Stomach (tissue), 8 donors: ENCODE measurements at regions not wholly inside any gene's neighbourhood (a gene's known extent, or its start where the extent isn't known, plus 50 kb on each side); places are given as distances from the start of the nearest gene placed in this dataset.

ENCODE experiments used
- DNase-seq, 2 donors: peaks; one replicate each; pipeline versions ENCODE4 v3.0.0 to v3.0.0-alpha.2; 2013 to 2019
- H3K27ac ChIP-seq, 5 donors: fragments of 200-600 bp in 4 of 5; sonication (generic) in 4 of 5; one replicate each; pipeline ENCODE4 v1.5.1; 2013 to 2019; ENCODE audit warnings: mild to moderate bottlenecking in 1 of 5, moderate library complexity in 1 of 5
- H3K27me3 ChIP-seq, 3 donors: fragments of 200-600 bp; sonication (generic); one replicate each; pipeline ENCODE4 v1.5.1; 2017 to 2019; ENCODE audit warnings: mixed run types in 1 of 3
- H3K36me3 ChIP-seq, 4 donors: fragments of 200-600 bp; sonication (generic); 1 replicate in 3 of 4; 2 replicates in 1 of 4; pipeline ENCODE4 v1.5.1; 2016 to 2019
- H3K4me1 ChIP-seq, 4 donors: fragments of 200-600 bp; sonication (generic); one replicate each; pipeline ENCODE4 v1.5.1; 2016 to 2019
- H3K4me3 ChIP-seq, 4 donors: fragments of 200-600 bp; sonication (generic) in 3 of 4; one replicate each; pipeline ENCODE4 v1.5.1; 2016 to 2019; ENCODE audit warnings: mild to moderate bottlenecking in 1 of 4
- H3K9me3 ChIP-seq, 4 donors: fragments of 200-600 bp; sonication (generic); one replicate each; pipeline ENCODE4 v1.5.1; 2016 to 2019
- EP300 ChIP-seq: sonication (generic); formaldehyde crosslinking; IDR thresholded peaks from one replicate; pipeline ENCODE4 v1.6.1; 2017; ENCODE audit warnings: antibody characterized with exemption
- POLR2A ChIP-seq, 4 donors: fragments of 450-650 bp; IDR thresholded peaks; one replicate each; pipeline ENCODE4 v1.6.1; 2016; ENCODE audit warnings: antibody characterized with exemption in 4 of 4, control low read depth in 2 of 4, mild to moderate bottlenecking in 1 of 4, moderate library complexity in 1 of 4
- POLR2AphosphoS5 ChIP-seq, 3 donors: sonication (generic); formaldehyde crosslinking; IDR thresholded peaks; one replicate each; pipeline ENCODE4 v1.6.1; 2016; ENCODE audit warnings: antibody characterized with exemption in 3 of 3
- WGBS, 5 donors: extraction: QIAGEN DNeasy Blood & Tissue Kit in 3 of 5; methylation state at CpG; one replicate each; pipeline versions ENCODE4 v1.1.5 to v1.1.7; 2013 to 2018; 5-methylcytosine and 5-hydroxymethylcytosine counted together
- intact Hi-C: fragments of 100-400 bp; cut with DNase I; formaldehyde crosslinking; loops from one replicate; pipeline ENCODE4 v1.15.1; 2023; ENCODE audit warnings: low total_unique reads
- TF ChIP-seq, protein P1 (sequence below), 7 experiments: fragments of 450-650 bp in 4 of 7; fragments of 200-600 bp in 3 of 7; sonication (generic) in 3 of 7; IDR thresholded peaks; one replicate each; pipeline ENCODE4 v1.5.1; 2016 to 2019; ENCODE audit warnings: antibody characterized with exemption in 7 of 7, control low read depth in 2 of 7, mild to moderate bottlenecking in 1 of 7
- donor health status: healthy with polysubstance abuse.
- donor health status: Bipolar disorder and iron deficiency.
- donor health status: healthy.

DNA sequence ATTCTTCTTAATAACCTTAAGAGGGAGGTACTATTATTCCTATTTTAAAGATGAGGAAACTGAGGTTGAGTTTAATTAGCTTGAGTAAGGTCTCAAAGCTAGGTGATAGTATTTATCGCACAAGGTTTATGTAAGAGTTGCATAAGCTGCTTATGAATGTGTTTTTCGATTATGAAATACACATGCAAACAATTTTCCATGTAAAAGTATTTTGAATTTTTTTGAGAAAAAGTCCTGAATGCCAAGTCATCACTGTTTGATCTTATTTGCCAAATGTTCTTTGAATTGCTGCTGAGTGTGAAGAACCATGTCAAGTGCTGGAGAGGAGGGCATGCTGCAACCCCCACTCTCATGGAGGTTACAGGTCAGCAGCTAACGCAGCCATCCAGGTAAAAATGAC lies 174.4 kb downstream of the CARTPT start:
- no peaks in the 10 kb centered on the region for H3K9me3 ChIP-seq
- TF ChIP-seq POLR2A (IDR thresholded peaks at IDR 0.05): no peak
- TF ChIP-seq EP300: no peak

DNA sequence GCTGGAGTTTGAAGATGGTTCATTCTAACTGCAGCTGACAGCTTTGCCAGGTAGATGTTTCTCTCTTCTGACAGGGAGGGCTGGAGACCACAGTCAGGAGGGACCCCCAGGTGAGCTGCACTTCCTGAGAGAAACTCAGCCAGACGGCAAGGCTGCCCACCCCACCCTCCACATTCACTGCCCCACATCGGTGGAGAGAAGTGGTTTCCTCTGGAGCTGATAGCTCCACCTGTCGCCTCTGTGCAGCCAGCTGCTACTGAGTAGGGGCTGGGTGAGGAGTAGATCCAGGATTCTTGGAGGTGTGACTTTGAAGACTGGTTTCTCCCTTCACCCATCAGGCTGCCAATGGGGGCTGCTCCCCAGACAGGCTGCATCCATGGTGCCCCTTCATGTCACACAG lies 175.0 kb downstream of the CARTPT start:
- peaks cover 0 to 8% (median 0%) of the 10 kb centered on the region in 3 donors for H3K27me3 ChIP-seq
- no peak overlapping the region for H3K4me3 ChIP-seq
- no peak for DNase-seq
- H3K4me1 ChIP-seq: peaks cover 0 to 13% (median 2%) of the 10 kb centered on the region in 4 donors
- no peaks in the 10 kb centered on the region for H3K36me3 ChIP-seq
- TF ChIP-seq EP300 (no peak), POLR2AphosphoS5 (IDR thresholded peaks at IDR 0.05) (no peak)
- WGBS, 5 donors: 34 to 72% (median 54%) methylated on average over 1 to 3 of the region's 3 CpGs
- no peak overlapping the region for H3K27ac ChIP-seq
- intact Hi-C loops: no loop called here
- no peaks in the 10 kb centered on the region for H3K9me3 ChIP-seq

More for the DNA sequence above, 174.4 kb downstream of the CARTPT start:
- intact Hi-C loops: no loop called here
- Histone ChIP-seq H3K4me1 (peaks cover 0 to 13% (median 2%) of the 10 kb centered on the region in 4 donors), H3K27ac (no peak overlapping the region), H3K27me3 (peaks cover 0 to 8% (median 0%) of the 10 kb centered on the region in 3 donors), H3K36me3 (no peaks in the 10 kb centered on the region), H3K4me3 (no peak overlapping the region)
- 74 to 95% (median 89%) methylated on average over 3 of the region's 3 CpGs for WGBS, 5 donors
- no peak for DNase-seq

DNA sequence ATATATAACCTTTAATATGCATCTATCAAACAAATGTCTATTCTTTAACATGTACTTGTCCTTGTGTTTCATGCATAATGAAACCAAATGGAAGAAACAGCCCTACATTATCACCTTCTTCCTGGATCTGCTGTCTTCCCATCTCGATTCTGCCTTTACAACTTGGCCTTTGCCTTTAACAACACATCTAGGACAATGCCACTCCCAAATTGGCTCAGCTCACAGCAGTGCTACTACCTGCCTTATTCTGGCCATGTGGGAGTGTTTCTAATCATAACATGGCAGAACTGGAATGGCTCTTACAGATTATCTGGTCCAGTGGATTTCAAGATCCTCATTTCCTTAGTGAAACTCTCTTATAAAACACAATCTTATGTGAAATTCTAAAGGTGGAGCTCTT lies 176.5 kb downstream of the CARTPT start:
- Histone ChIP-seq H3K36me3 (no peaks in the 10 kb centered on the region), H3K4me1 (peaks cover 0 to 13% (median 2%) of the 10 kb centered on the region in 4 donors), H3K9me3 (no peaks in the 10 kb centered on the region), H3K27ac (no peak overlapping the region), H3K27me3 (peaks cover 0 to 8% (median 0%) of the 10 kb centered on the region in 3 donors), H3K4me3 (no peak overlapping the region)
- intact Hi-C loops: no loop called here
- TF ChIP-seq POLR2A (IDR thresholded peaks at IDR 0.05) (no peak), POLR2AphosphoS5 (IDR thresholded peaks at IDR 0.05) (no peak), EP300 (no peak)
- TF ChIP-seq, protein P1, sequence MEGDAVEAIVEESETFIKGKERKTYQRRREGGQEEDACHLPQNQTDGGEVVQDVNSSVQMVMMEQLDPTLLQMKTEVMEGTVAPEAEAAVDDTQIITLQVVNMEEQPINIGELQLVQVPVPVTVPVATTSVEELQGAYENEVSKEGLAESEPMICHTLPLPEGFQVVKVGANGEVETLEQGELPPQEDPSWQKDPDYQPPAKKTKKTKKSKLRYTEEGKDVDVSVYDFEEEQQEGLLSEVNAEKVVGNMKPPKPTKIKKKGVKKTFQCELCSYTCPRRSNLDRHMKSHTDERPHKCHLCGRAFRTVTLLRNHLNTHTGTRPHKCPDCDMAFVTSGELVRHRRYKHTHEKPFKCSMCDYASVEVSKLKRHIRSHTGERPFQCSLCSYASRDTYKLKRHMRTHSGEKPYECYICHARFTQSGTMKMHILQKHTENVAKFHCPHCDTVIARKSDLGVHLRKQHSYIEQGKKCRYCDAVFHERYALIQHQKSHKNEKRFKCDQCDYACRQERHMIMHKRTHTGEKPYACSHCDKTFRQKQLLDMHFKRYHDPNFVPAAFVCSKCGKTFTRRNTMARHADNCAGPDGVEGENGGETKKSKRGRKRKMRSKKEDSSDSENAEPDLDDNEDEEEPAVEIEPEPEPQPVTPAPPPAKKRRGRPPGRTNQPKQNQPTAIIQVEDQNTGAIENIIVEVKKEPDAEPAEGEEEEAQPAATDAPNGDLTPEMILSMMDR (IDR thresholded peaks at IDR 0.05): no peak
- DNase-seq: no peak
- WGBS, 5 donors: 54 to 82% (median 59%) methylated on average over 1 of the region's 1 CpG

DNA sequence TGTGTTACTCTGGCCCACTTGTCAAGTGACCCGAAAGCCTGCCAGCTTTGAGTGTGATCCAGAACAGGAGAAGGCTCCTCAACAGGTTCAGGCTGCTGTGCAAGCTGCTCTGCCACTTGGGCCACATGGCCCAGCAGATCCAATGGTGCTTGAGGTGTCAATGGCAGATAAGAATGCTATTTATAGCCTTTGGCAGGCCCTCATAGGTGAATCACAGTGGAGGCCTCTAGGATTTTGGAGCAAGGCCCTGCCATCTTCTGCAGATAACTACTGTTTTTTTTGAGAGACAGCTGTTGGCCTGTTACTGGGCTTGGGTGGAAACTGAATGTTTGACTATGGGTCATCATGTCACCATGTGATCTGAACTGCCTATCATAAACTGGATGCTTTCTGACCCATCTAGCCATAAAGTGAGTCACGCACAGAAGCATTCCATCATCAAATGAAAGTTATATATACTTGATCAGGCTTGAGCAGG lies 180.8 kb downstream of the CARTPT start:
- Histone ChIP-seq H3K9me3 (no peaks in the 10 kb centered on the region), H3K27me3 (no peaks in the 10 kb centered on the region), H3K27ac (no peak overlapping the region), H3K36me3 (no peaks in the 10 kb centered on the region), H3K4me1 (no peaks in the 10 kb centered on the region), H3K4me3 (no peak overlapping the region)
- TF ChIP-seq POLR2A (IDR thresholded peaks at IDR 0.05) (no peak), POLR2AphosphoS5 (IDR thresholded peaks at IDR 0.05) (no peak), EP300 (no peak)
- DNase-seq: no peak
- WGBS, 5 donors: 90 to 97% (median 93%) methylated on average over 2 of the region's 2 CpGs
- intact Hi-C loops: no loop called here

DNA sequence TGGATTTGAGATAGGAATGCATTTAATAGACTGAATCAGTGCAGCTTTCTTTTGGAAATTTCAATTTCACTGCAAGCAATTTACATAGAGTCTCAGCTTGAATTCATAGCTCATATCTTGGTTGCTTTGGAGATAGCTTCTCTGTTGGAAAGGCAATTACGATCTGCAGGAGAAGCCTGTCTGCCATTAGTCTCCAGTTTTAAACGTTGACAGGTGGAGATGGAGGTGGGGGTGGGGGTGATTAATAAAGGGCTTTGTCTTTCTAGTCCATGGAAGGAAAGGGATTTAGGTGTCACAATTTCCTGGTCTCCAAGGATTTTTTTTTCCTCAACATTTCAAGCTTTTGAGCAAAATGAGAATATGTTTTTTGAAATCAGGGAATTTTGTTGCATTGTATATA lies 184.7 kb downstream of the CARTPT start:
- H3K4me3 ChIP-seq: no peak overlapping the region
- H3K27me3 ChIP-seq: no peaks in the 10 kb centered on the region
- no peak for TF ChIP-seq EP300
- TF ChIP-seq, protein P1 (IDR thresholded peaks at IDR 0.05): no peak
- TF ChIP-seq POLR2AphosphoS5 (IDR thresholded peaks at IDR 0.05): no peak
- no peak for TF ChIP-seq POLR2A (IDR thresholded peaks at IDR 0.05)
- H3K27ac ChIP-seq: no peak overlapping the region
- intact Hi-C loops: no loop called here
- H3K36me3 ChIP-seq: no peaks in the 10 kb centered on the region
- H3K4me1 ChIP-seq: peaks cover 0 to 22% (median 6%) of the 10 kb centered on the region in 4 donors
- DNase-seq: no peak
- WGBS, 5 donors: 29 to 48% (median 36%) methylated on average over 2 of the region's 2 CpGs
- H3K9me3 ChIP-seq: no peaks in the 10 kb centered on the region

DNA sequence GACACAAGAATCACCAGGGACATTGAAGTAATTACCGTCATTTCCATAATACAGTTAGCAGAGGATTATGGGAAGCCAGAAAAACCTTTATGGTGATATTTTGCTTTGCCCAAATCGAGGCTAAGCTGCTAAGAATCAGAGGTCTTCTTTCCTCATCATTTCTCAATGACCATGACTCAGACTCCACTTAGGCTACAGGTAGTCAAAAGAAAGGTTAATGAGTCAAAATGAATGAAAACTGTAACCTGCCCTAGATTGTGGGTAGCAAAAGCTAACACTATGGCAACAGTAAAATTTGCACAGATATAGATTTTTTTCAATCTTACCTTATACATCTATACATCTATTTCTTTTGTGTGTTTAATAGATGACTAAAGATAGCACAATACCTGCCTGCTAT lies 185.8 kb downstream of the CARTPT start:
- TF ChIP-seq, protein P1 (IDR thresholded peaks at IDR 0.05): no peak
- TF ChIP-seq POLR2A (IDR thresholded peaks at IDR 0.05) (no peak), POLR2AphosphoS5 (IDR thresholded peaks at IDR 0.05) (no peak), EP300 (no peak)
- Histone ChIP-seq H3K27me3 (no peaks in the 10 kb centered on the region), H3K9me3 (no peaks in the 10 kb centered on the region), H3K27ac (no peak overlapping the region), H3K4me1 (peaks cover 0 to 22% (median 6%) of the 10 kb centered on the region in 4 donors), H3K36me3 (no peaks in the 10 kb centered on the region), H3K4me3 (no peak overlapping the region)
- DNase-seq: no peak
- intact Hi-C loops: no loop called here
- 76 to 87% (median 82%) methylated on average over 2 of the region's 2 CpGs for WGBS, 5 donors
